ENCODE measurements at regions not wholly inside any gene's neighbourhood (a gene's known extent, or its start where the extent isn't known, plus 50 kb on each side); places are given as distances from the start of the nearest gene placed in this dataset.

- H3K27me3 Mint-ChIP-seq, result peaks cover 52% of the 10 kb centered on the region
- Histone ChIP-seq H3K9me3 (ENCODE audit: control insufficient read depth in 1 of 2, insufficient read depth in 1 of 2, low read length in 2 of 2) (no peaks in the 10 kb centered on the region), H3K36me3 (ENCODE audit: insufficient read depth, low read length) (no peaks in the 10 kb centered on the region), H3K4me1 (ENCODE audit: insufficient read depth, low read length) (no peaks in the 10 kb centered on the region), H3K27me3 (ENCODE audit: control insufficient read depth in 1 of 2, insufficient read depth in 2 of 2, low read length in 2 of 2) (peaks cover 0 to 3% of the 10 kb centered on the region in 2 experiments), H3K27ac (ENCODE audit: low read depth in 1 of 2, low read length in 2 of 2) (no peak overlapping the region), H3K4me3 (ENCODE audit: low read length) (no peak overlapping the region)
- no peak for ATAC-seq (ENCODE audit: poor library complexity)
- H3K9me3 Mint-ChIP-seq, result no peaks in the 10 kb centered on the region
- ChIA-PET POLR2A (no interaction called here), CTCF (no interaction called here)
- H3K27ac Mint-ChIP-seq, result no peak overlapping the region
- H3K36me3 Mint-ChIP-seq (ENCODE audit: low read depth), result no peaks in the 10 kb centered on the region
- H3K4me1 Mint-ChIP-seq (ENCODE audit: low read depth), result no peaks in the 10 kb centered on the region
- intact Hi-C loops (cut with DNase I, micrococcal nuclease), result no loop called here
- DNase-seq, result no peak
- no peak overlapping the region for H3K4me3 Mint-ChIP-seq
- TF ChIP-seq CTCF (IDR thresholded peaks at IDR 0.05), result no peak
Observed at GRCh38 chr19:29268103-29268502, 55.2 kb upstream of the UQCRFS1 start.

GRCh38 chr19:29268721-29269393, 55.9 kb upstream of the UQCRFS1 start:
- DNase-seq (no peak), ATAC-seq (ENCODE audit: poor library complexity) (no peak)
- Histone ChIP-seq H3K4me1 (ENCODE audit: insufficient read depth, low read length) (no peaks in the 10 kb centered on the region), H3K27me3 (ENCODE audit: control insufficient read depth in 1 of 2, insufficient read depth in 2 of 2, low read length in 2 of 2) (peaks cover 0 to under 1% of the 10 kb centered on the region in 2 experiments), H3K9me3 (ENCODE audit: control insufficient read depth in 1 of 2, insufficient read depth in 1 of 2, low read length in 2 of 2) (no peaks in the 10 kb centered on the region), H3K36me3 (ENCODE audit: insufficient read depth, low read length) (no peaks in the 10 kb centered on the region), H3K27ac (ENCODE audit: low read depth in 1 of 2, low read length in 2 of 2) (no peak overlapping the region), H3K4me3 (ENCODE audit: low read length) (no peak overlapping the region)
- ChIA-PET CTCF (no interaction called here), POLR2A (no interaction called here)
- Mint-ChIP-seq H3K27ac (no peak overlapping the region), H3K36me3 (ENCODE audit: low read depth) (no peaks in the 10 kb centered on the region), H3K4me3 (no peak overlapping the region), H3K9me3 (no peaks in the 10 kb centered on the region), H3K27me3 (peaks cover 53% of the 10 kb centered on the region), H3K4me1 (ENCODE audit: low read depth) (no peaks in the 10 kb centered on the region)
- intact Hi-C loops (cut with DNase I, micrococcal nuclease), result no loop called here
- no peak for TF ChIP-seq CTCF (IDR thresholded peaks at IDR 0.05)

DNA sequence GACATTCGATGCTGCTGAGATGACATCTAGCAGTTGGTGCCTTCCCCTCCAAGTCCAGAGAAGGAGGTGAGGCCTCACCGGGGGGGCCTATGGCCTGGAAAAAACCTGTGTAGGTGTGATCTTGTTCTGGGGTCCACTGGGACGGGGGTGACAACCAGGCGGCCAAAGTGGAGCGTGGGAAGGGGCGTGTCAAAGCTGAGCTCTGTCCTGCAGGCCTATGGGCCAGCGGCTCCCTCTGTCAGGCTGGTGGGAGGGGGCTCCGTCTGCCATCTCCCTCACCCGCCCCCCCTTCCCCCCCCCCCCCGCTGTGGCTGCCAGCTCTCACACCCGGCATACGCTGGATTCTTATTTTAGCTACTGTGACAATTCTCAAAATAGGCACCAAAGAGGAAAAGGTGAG, 56.7 kb upstream of the UQCRFS1 start:
- ATAC-seq (ENCODE audit: poor library complexity) (no peak), DNase-seq (no peak)
- Mint-ChIP-seq H3K27me3 (peaks cover 51% of the 10 kb centered on the region), H3K27ac (no peak overlapping the region), H3K4me3 (no peak overlapping the region), H3K4me1 (ENCODE audit: low read depth) (no peaks in the 10 kb centered on the region), H3K36me3 (ENCODE audit: low read depth) (no peaks in the 10 kb centered on the region), H3K9me3 (no peaks in the 10 kb centered on the region)
- intact Hi-C loops (cut with DNase I, micrococcal nuclease), result no loop called here
- POLR2A ChIA-PET, result no interaction called here
- no peaks in the 10 kb centered on the region for H3K4me1 ChIP-seq (ENCODE audit: insufficient read depth, low read length)
- no peaks in the 10 kb centered on the region for H3K9me3 ChIP-seq (ENCODE audit: control insufficient read depth in 1 of 2, insufficient read depth in 1 of 2, low read length in 2 of 2)
- no peaks in the 10 kb centered on the region for H3K36me3 ChIP-seq (ENCODE audit: insufficient read depth, low read length)
- CTCF ChIA-PET, result no interaction called here
- H3K4me3 ChIP-seq (ENCODE audit: low read length), result no peak overlapping the region
- no peaks in the 10 kb centered on the region for H3K27me3 ChIP-seq (ENCODE audit: control insufficient read depth in 1 of 2, insufficient read depth in 2 of 2, low read length in 2 of 2)
- no peak overlapping the region for H3K27ac ChIP-seq (ENCODE audit: low read depth in 1 of 2, low read length in 2 of 2)
- no peak for TF ChIP-seq CTCF (IDR thresholded peaks at IDR 0.05)
